ENCODE measurements at regions not wholly inside any gene's neighbourhood (a gene's known extent, or its start where the extent isn't known, plus 50 kb on each side); places are given as distances from the start of the nearest gene placed in this dataset.
"Not testable (repeated sequence)": the region's sequence is repeated elsewhere in the genome, so short reads cannot be mapped to it uniquely, and the experiment has no call there.

- H3K4me3 ChIP-seq (replicated peaks in 1 of 2; ENCODE audit: low read depth in 2 of 2, low read length in 2 of 2): no peak overlapping the region
- TF ChIP-seq CTCF (IDR thresholded peaks at IDR 0.05; ENCODE audit: low read depth, low read length): no peak
- no peak for DNase-seq (ENCODE audit: low read depth in 2 of 2)
Observed at GRCh38 chr7:81154565-81154964, 235.7 kb upstream of the SEMA3C start.

GRCh38 chr7:81152925-81153324 lies 234.1 kb upstream of the SEMA3C start:
- not testable (repeated sequence) for H3K4me3 ChIP-seq (replicated peaks in 1 of 2; ENCODE audit: low read depth in 2 of 2, low read length in 2 of 2); DNase-seq (ENCODE audit: low read depth in 2 of 2)

DNA sequence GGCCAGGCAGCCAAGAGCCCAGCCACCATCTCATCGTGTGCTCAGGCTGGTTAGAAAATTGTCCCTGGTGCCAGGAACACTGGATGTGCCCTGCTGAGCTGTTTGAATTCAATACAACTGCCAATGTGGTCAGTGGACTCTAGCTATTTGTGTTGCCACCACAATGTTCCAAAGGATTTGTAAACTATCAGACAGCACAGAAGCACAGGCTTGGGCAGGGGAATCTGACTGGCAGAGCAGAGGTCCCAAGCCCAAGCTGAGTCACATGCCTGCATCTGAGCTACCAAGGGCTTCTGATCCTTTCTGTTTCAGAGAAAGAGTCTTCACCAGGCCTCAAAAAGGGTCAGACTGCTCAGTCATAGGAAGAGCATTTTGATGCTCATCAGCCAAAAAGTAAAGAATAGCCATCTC lies 232.1 kb upstream of the SEMA3C start:
- peak; percentile 11 to 14 for DNase-seq (ENCODE audit: low read depth in 2 of 2)
- no peak overlapping the region for H3K4me3 ChIP-seq (replicated peaks in 1 of 2; ENCODE audit: low read depth in 2 of 2, low read length in 2 of 2)
- TF ChIP-seq CTCF (IDR thresholded peaks at IDR 0.05; ENCODE audit: low read depth, low read length): no peak

DNA sequence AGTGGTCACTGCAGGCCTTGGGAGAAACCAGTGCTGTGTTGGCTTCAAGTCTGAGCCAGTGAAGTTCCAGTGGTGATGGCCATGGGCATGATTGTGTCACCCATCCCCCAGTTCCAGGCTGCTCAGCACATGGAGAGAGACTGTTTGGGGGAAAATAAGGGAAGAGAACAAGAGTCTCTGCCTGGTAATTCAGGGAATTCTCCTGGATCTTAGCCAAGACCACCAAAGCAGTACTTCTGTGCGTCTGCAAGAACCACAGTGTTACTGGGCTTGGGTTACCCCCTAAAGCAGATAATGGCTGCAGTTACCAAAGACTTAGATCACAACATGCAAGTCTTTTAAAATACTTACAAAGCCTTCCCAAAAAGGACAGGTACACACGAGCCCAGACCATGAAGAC lies 225.0 kb upstream of the SEMA3C start:
- no peak for TF ChIP-seq CTCF (IDR thresholded peaks at IDR 0.05; ENCODE audit: low read depth, low read length)
- no peak for DNase-seq (ENCODE audit: low read depth in 2 of 2)
- H3K4me3 ChIP-seq (replicated peaks in 1 of 2; ENCODE audit: low read depth in 2 of 2, low read length in 2 of 2): no peak overlapping the region

DNA sequence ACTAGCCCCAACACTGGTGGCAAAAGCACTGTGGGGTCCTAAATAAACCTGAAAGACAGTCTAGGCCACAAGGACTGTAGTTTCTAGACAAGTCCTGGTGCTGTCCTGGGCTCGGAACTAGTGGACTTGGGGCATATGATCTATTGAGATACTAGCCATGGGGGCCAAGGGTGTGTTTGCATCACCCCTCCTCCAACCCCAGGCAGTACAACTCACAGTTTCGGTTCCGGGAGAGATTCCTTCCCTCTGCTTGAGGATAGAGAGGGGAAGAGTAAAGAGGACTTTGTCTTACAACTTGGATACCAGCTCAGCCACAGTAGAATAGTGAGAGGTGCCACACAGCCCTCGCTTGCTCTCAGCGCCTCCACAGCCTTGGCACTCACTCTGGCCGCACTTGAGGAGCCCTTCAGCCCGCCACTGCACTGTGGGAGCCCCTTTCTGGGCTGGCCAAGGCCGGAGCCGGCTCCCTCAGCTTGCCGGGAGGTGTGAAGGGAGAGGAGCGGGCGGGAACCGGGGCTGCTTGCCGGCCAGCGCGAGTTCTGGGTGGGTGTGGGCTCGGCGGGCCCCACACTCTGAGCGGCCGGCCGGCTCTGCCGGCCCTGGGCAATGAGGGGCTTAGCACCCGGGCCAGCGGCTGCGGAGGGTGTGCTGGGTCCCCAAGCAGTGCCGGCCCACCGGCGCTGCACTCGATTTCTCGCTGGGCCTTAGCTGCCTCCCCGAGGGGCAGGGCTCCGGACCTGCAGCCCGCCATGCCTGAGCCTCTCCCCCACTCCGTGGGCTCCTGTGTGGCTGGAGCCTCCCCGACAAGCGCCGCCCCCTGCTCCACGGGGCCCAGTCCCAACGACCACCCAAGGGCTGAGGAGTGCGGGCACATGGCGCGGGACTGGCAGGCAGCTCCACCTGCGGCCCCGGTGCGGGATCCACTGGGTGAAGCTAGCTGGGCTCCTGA lies 222.7 kb upstream of the SEMA3C start:
- not testable (repeated sequence) for H3K4me3 ChIP-seq (replicated peaks in 1 of 2; ENCODE audit: low read depth in 2 of 2, low read length in 2 of 2); DNase-seq (ENCODE audit: low read depth in 2 of 2)

- no peak for DNase-seq (ENCODE audit: low read depth in 2 of 2)
- H3K4me3 ChIP-seq (replicated peaks in 1 of 2; ENCODE audit: low read depth in 2 of 2, low read length in 2 of 2): no peak overlapping the region
- no peak for TF ChIP-seq CTCF (IDR thresholded peaks at IDR 0.05; ENCODE audit: low read depth, low read length)
Observed at GRCh38 chr7:81140775-81141174, 221.9 kb upstream of the SEMA3C start.

- TF ChIP-seq CTCF (IDR thresholded peaks at IDR 0.05; ENCODE audit: low read depth, low read length): no peak
Observed at GRCh38 chr7:81140252-81140651, 221.4 kb upstream of the SEMA3C start.

DNA sequence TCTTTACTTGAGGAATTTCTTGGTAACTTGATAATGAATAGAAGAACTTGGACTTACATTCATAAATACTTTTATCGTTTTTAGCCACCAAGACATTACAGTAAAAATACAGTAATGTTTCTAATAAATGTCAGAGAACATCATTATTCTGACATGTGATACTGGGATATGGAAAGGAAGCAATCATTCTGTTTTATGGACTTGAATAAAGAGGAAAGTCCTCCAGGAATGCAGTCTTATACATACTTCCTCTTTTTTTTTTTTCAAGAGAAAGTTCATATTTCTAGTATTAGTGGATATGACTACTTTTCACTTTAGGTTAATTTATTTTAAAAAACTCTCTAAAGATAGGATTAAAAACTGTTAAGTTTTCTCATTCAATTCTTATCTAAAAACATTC lies 220.0 kb upstream of the SEMA3C start:
- DNase-seq (ENCODE audit: low read depth in 2 of 2): no peak
- H3K4me3 ChIP-seq (replicated peaks in 1 of 2; ENCODE audit: low read depth in 2 of 2, low read length in 2 of 2): no peak overlapping the region
- no peak for TF ChIP-seq CTCF (IDR thresholded peaks at IDR 0.05; ENCODE audit: low read depth, low read length)

More at GRCh38 chr7:81140252-81140651, 221.4 kb upstream of the SEMA3C start:
- no peak overlapping the region for H3K4me3 ChIP-seq (replicated peaks in 1 of 2; ENCODE audit: low read depth in 2 of 2, low read length in 2 of 2)
- no peak for DNase-seq (ENCODE audit: low read depth in 2 of 2)

Data from cardiac fibroblast (primary cell).